Stimulated activated CD4-positive, alpha-beta T cell treated with anti-CD3 and anti-CD28 coated beads, TNF-alpha, amount 100 ng/mL, for 1 hour (primary cell): ENCODE measurements at regions not wholly inside any gene's neighbourhood (a gene's known extent, or its start where the extent isn't known, plus 50 kb on each side); places are given as distances from the start of the nearest gene placed in this dataset.

ENCODE experiments used
- DNase-seq, 3 donors: peaks; one replicate each; pipeline ENCODE4 v3.0.0-alpha.2; 2020; ENCODE audit warnings: low read depth in 3 of 3, low spot score in 1 of 3

DNA sequence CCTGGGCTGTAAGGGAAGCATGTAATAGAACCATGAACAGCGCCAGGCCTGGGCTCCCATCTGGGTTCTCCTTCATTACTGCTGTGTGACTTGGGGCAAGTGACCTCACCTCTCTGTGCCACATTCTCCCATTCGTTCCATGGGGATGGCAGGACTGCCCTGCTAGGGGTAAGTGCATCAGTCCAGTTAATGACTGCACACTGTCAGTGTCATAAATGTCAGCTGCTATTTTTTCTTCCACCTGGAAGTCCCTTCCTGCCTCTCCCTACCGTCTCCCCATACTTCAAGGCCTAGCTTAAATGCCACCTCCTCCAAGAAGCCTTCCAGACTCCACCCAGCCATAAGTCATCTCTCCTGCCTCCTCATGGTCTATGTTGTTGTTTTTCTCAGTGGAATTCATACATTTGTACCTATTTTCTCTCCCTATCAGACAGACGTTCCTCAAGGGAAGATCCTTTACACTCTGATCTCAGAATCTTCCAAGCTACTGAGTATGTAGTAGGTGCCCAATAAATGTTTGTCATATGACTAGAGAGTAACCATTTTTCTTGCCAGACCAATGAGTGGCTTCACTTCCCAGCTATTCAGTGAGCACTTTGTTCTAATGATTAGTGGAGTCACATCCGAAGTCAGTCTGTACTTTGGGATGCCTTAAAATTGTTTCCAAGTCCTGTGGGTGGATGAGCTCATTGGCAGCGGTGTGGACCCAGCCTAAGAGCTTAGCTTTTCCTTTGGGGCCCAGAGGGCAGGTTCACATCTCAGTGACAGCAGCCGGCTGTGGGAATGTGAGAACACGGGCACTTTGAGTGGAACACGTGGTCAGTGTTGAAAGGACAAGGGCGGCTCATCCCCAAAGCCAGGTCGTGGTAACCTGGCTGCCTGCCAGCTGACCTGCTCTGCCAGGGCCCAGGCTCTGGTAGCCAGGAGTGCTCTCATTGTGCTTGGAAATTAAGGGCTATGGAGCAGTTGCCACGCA lies 147.5 kb upstream of the GSE1 start:
- no peak for DNase-seq

DNA sequence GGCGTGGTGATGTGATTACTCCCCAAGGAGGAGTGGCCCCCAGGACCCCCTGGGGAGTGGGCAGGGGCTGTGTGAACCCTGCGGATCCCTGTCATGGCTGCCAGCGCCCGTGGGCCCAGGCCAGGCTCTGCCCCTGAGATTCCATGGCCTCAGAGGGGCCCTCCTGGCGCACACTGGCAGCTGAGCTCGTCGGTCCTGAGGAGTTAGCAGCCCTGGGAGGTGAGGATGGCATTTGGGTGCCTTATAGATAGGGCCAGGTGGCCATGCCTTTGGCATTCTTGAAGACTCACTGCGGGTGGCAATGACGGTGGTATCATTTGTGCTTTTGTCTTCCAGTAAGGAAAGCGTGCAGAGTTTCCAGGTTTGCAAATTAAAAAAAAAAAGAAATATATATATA lies 146.8 kb upstream of the GSE1 start:
- no peak for DNase-seq

GRCh38 chr16:85466989-85467388 lies 146.1 kb upstream of the GSE1 start:
- DNase-seq = no peak

DNA sequence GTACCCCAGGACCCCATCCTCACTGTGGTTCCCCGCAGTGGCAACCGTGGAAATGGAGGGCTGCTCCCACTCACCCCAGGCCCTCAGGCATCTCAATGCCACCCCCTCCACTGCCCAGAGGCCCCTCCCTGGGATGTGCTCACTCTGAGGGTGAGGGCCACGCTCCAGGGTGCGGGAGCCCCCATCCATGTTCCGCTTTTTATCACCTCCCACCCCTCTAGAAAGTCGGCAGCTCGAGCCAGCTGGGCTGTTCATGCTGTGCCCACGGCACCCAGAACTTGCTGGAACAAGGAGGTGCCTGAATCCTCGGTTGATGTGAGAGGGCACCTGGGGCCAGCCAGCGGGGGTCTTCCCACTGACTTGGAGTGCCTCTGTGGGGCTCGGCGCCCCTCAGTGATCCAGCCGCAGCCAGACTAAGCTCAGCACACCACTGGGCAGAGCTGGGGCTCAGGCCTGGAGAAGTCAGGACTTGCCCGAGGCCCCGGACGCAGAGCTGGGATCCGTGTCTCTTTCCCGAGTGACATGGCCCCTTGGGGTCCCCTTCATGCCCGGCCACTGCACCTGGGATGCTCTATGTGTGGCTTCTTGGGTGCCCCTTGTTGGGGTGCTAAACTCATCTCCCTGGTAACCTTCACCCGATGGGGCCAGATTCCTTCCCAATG lies 143.1 kb upstream of the GSE1 start:
- no peak for DNase-seq

- no peak for DNase-seq
Measured at GRCh38 chr16:85470873-85471272, 142.2 kb upstream of the GSE1 start.

DNA sequence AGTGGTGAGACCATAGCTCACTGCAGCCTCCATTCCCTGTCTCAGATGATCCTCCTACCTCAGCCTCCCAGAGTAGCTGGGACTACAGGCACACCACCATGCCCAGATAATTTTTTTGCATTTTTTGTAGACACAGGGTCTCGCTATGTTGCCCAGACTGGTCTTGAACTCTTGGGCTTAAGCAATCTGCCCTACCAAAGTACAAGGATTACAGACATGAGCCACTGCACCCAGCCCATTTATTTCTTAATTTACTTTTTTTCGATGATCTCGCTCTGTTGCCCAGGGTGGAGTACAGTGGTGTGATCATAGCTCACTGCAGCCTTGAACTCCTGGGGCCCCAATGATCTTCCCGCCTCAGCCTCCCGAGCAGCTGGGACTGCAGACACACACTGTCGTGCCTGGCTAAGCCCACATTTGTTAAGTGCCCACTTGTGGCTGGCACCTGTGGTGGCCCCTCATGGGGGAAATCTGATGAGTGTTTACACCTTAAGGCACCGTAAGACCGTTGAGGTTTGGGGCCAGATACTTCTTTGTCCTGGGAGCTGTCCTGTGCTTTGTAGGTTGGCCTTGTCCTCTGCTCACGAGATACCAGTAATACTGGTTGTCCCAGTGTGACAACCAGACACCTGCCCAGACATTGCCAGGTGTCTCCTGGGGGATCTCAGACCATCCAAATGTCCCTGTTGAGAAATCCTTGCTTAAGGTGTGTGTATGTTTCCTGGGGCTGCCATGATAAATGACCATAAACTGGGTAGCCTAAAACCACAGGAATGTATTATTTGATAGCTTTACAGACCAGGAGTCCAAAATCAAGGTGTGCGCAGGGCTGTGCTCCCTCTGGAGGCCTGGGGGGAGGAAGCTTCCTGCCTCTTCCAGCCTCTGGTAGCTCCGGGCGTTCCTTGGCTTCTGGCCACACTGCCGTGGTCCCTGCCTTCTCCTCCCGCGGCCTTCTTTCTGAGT lies 141.4 kb upstream of the GSE1 start:
- no peak for DNase-seq

- DNase-seq = no peak
Measured at GRCh38 chr16:85472514-85472913, 140.6 kb upstream of the GSE1 start.

- no peak for DNase-seq
Measured at GRCh38 chr16:85473323-85473722, 139.8 kb upstream of the GSE1 start.

DNA sequence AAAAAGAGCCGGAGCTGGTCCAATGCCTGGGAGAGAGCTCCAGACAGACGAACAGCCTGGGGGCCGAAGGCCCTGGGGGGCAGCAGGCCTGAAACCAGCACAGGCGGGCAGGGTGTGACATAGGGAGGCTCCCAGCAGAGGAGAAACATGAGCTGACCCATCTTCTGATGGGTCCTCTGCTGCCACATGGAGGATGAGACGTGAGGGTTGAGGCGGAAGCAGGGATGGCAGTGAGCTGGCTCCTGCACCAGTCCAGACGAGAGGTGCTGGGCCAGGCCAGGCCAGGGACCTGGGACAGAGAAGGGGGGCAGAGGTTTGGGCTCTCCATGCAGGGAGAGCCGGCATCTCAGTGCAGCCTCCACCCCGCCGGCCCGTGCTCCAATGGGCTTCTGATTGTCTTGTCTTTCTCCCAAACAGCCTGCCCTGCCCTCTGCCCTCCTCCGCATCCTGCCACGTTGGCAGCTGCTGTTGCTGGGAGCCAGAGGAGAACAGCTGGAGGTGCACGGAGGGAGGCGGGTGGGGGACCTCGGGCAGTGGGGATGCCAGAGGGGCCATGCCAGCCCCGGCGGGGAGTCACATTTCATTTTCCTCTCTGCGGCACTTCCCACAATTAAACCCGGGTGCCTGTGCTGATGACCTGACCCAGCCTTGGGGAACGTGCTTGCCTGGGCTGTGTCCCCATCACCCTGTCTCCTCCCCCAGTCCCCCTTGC lies 139.1 kb upstream of the GSE1 start:
- no peak for DNase-seq

GRCh38 chr16:85474621-85475217 lies 138.4 kb upstream of the GSE1 start:
- no peak for DNase-seq

GRCh38 chr16:85475233-85475632 lies 137.9 kb upstream of the GSE1 start:
- no peak for DNase-seq

GRCh38 chr16:85475691-85476300 lies 137.3 kb upstream of the GSE1 start:
- no peak for DNase-seq

DNA sequence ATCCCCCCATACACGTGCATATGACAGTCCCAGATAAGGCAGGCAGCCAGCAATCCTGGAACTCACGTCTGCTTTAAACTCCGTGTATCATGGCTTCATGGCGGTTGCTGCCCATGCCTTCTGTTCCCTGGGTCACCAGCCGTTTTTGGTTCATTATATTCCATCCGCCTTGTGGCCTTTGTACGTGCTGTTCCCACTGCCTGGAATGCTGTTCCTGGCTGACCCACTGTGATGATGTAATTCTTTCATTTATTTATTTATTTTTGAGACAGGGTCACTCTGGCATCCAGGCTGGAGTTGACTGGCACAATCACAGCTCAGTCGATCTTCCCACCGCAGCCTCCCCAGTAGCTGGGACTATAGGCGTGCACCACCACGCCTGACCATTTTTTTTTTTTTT lies 136.7 kb upstream of the GSE1 start:
- DNase-seq = no peak

- DNase-seq = no peak
Measured at GRCh38 chr16:85477801-85478363, 135.2 kb upstream of the GSE1 start.

DNA sequence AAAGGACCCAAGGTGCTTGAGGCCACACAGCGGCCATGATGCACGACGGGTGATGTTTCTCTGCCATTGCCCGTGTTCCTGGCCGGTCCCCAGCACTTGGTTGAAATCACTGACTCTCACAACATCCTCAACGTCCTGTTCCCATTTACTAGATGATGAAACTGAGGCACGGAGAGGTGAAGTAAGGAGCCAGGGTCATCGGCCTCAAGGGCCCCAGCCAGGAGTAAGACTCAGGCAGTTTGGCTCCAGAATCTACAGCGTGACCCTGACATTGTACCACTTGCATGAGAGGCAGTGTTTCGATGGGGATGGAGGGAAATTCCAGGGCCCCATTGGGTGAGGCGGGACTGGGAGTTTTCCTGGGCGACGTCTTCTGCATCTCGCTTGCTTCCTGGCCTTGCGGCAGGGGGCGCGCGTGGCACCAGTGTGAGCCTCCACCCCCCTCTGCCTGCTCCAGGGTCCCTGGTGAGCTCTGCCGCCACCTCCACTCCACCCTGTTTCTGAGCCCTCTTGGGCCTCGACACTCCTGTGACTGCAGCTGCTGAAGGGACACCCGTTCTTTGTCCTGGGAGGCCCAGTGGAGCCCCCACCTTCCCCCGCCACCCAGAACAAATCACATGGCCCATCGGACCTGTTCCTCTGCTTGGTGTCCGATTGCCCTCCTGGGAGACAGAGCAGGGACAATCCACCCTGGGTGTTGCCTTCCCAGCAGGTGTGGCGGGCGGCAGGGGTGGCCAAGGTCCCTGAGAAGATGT lies 133.0 kb upstream of the GSE1 start:
- DNase-seq = no peak

- no peak for DNase-seq
Measured at GRCh38 chr16:85480727-85481101, 132.4 kb upstream of the GSE1 start.

- no peak for DNase-seq
Measured at GRCh38 chr16:85481206-85481605, 131.9 kb upstream of the GSE1 start.

DNA sequence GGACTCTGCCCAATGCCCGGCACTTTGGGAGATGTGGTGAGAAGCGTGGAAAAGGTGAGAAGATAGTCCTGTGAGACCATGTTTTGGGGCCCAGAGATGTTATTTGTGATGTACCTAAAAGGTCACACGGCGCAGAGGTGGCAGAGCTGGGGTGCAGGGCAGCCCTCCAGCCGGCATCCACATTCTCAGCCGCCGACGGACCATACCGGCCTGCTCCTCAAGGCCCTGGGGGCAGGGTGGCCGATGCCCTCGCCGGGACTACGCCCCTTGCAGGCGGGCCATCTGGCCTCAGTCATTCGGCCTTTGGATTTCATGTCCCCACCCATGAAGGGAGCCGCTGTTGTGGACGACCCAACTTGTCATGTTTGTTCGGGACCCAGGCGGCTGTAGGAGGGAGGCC lies 131.4 kb upstream of the GSE1 start:
- DNase-seq = no peak

DNA sequence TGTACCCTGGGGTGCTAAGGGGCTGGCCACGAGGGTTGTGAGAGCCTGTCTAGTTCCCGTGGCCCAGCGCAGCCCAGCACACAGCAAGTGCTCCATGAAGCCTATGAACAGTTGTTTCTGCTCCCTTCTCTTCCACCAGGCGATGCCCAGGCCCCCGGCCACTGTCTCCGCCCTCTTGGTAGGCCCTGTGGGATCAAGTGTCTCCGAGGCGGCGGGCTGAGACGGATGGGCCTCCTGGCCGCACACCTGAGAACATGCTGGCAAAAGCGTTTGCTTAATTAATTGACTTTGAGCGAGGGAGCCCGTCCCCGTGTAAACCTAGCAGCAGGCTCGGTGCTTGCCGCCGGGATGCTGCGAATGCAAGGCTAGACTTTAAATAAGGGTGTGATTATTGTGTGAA lies 129.7 kb upstream of the GSE1 start:
- DNase-seq = no peak
